Spleen (tissue), 7 donors: ENCODE measurements at regions not wholly inside any gene's neighbourhood (a gene's known extent, or its start where the extent isn't known, plus 50 kb on each side); places are given as distances from the start of the nearest gene placed in this dataset.

ENCODE experiments used
- POLR2A ChIP-seq, 3 donors: fragments of 450-650 bp; IDR thresholded peaks; one replicate each; pipeline ENCODE4 v1.5.1; 2017; ENCODE audit warnings: antibody characterized with exemption in 3 of 3, mild to moderate bottlenecking in 1 of 3
- POLR2AphosphoS5 ChIP-seq, 3 donors: sonication (generic); formaldehyde crosslinking; IDR thresholded peaks; one replicate each; pipeline ENCODE4 v1.5.1; 2017; ENCODE audit warnings: antibody characterized with exemption in 3 of 3
- TF ChIP-seq, protein P1 (sequence below), 11 experiments: fragments of 200-600 bp in 7 of 11; fragments of 450-650 bp in 4 of 11; sonication (generic) in 4 of 11; IDR thresholded peaks in 8 of 11; conservative IDR thresholded peaks in 3 of 11; 1 replicate in 7 of 11; 2 replicates in 4 of 11; pipeline versions ENCODE4 v1.4.0 to v1.8.0; 2016 to 2021; ENCODE audit warnings: antibody characterized with exemption in 11 of 11, inconsistent platforms in 4 of 11, mild to moderate bottlenecking in 1 of 11
- donor health status: DM: no; HTN: no; CAD: no; lungs with moderate emphysema.
- donor health status: DM: no; HTN: no; CAD: no.
- donor health status: DM: no; HTN: no; CAD: no.

DNA sequence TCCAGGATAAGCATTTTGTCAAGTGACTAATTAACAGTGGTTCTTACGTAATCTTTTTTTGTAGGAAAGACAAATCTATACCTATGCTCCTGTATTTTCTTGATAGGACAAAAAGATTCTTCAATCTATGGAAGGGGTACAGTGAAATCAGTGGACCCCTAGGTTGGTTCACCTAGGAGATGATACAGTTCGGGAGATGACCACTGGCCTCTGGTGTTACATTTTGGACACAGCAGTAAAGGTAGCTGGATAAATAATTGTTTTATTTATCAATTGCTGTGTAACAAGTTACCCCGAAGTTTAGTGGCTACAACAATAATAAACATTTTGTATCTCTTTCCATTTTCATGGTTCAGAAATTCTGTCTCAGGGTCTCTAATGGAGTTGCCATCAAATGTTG, 288.2 kb upstream of the MAGI2 start:
- TF ChIP-seq, protein P1, sequence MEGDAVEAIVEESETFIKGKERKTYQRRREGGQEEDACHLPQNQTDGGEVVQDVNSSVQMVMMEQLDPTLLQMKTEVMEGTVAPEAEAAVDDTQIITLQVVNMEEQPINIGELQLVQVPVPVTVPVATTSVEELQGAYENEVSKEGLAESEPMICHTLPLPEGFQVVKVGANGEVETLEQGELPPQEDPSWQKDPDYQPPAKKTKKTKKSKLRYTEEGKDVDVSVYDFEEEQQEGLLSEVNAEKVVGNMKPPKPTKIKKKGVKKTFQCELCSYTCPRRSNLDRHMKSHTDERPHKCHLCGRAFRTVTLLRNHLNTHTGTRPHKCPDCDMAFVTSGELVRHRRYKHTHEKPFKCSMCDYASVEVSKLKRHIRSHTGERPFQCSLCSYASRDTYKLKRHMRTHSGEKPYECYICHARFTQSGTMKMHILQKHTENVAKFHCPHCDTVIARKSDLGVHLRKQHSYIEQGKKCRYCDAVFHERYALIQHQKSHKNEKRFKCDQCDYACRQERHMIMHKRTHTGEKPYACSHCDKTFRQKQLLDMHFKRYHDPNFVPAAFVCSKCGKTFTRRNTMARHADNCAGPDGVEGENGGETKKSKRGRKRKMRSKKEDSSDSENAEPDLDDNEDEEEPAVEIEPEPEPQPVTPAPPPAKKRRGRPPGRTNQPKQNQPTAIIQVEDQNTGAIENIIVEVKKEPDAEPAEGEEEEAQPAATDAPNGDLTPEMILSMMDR (IDR thresholded peaks at IDR 0.05 in 8 of 11, conservative IDR thresholded peaks at IDR 0.05 in 3 of 11) = peak in 3 of 11 experiments; percentile 14 to 33 (median 16)
- TF ChIP-seq POLR2A (IDR thresholded peaks at IDR 0.05) (no peak), POLR2AphosphoS5 (IDR thresholded peaks at IDR 0.05) (no peak)
